ENCODE measurements at regions not wholly inside any gene's neighbourhood (a gene's known extent, or its start where the extent isn't known, plus 50 kb on each side); places are given as distances from the start of the nearest gene placed in this dataset.

DNA sequence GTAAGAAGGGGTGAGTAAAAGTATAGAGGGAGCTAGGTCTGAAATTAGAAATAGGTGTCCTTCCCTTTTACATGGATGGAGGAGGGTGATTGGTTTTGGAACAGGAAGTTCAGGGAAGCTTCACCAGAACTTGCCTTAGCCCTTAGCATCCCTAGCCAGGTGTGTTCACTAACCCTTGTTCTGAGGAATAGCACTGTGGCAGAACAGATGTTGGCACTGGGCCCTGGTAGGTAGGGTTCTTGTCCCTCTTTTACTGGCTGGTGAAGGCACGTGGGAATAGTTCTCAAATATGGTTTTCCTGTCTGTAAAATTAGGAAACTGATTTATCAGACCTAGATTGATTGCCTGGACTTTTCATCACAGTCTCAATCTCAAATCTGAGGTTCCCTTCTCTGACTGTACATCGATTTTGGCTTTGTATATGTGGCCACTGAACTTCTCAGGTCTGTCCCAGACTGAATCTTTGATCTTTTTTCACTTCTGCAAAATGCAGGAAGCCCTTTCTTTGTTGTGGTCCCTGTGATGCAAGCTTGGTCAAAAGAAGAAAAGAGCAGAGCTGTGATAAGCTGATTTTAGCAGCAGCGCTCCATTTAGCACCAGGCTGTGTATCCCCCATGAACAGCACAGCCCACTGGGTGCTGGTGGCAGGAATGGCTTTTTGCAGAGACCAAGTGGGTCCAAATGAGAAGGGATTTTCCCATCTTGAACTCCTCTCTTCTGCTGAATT is 86.2 kb upstream of the HTR2A start:
- TF ChIP-seq, protein P1, sequence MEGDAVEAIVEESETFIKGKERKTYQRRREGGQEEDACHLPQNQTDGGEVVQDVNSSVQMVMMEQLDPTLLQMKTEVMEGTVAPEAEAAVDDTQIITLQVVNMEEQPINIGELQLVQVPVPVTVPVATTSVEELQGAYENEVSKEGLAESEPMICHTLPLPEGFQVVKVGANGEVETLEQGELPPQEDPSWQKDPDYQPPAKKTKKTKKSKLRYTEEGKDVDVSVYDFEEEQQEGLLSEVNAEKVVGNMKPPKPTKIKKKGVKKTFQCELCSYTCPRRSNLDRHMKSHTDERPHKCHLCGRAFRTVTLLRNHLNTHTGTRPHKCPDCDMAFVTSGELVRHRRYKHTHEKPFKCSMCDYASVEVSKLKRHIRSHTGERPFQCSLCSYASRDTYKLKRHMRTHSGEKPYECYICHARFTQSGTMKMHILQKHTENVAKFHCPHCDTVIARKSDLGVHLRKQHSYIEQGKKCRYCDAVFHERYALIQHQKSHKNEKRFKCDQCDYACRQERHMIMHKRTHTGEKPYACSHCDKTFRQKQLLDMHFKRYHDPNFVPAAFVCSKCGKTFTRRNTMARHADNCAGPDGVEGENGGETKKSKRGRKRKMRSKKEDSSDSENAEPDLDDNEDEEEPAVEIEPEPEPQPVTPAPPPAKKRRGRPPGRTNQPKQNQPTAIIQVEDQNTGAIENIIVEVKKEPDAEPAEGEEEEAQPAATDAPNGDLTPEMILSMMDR (IDR thresholded peaks at IDR 0.05; ENCODE audit: insufficient read depth, low read length, poor library complexity, severe bottlenecking), result no peak
- H3K27me3 ChIP-seq (ENCODE audit: control insufficient read depth, insufficient read depth, low read length), result no peaks in the 10 kb centered on the region
- no peak for DNase-seq (ENCODE audit: low read depth)

GRCh38 chr13:46975173-46975572 is 78.3 kb upstream of the HTR2A start:
- Histone ChIP-seq H3K36me3 (ENCODE audit: control insufficient read depth, insufficient read depth, low read length) (no peaks in the 10 kb centered on the region), H3K27me3 (ENCODE audit: control insufficient read depth, insufficient read depth, low read length) (no peaks in the 10 kb centered on the region), H3K4me3 (ENCODE audit: low read depth, low read length) (no peak overlapping the region)
- TF ChIP-seq, protein P1 (IDR thresholded peaks at IDR 0.05; ENCODE audit: insufficient read depth, low read length, poor library complexity, severe bottlenecking), result no peak
- no peak for DNase-seq (ENCODE audit: low read depth)

More for the DNA sequence above, 86.2 kb upstream of the HTR2A start:
- no peak overlapping the region for H3K4me3 ChIP-seq (ENCODE audit: low read depth, low read length)
- no peaks in the 10 kb centered on the region for H3K36me3 ChIP-seq (ENCODE audit: control insufficient read depth, insufficient read depth, low read length)

- H3K4me3 ChIP-seq (ENCODE audit: low read depth, low read length), result no peak overlapping the region
- no peaks in the 10 kb centered on the region for H3K36me3 ChIP-seq (ENCODE audit: control insufficient read depth, insufficient read depth, low read length)
- DNase-seq (ENCODE audit: low read depth), result no peak
- TF ChIP-seq, protein P1 (IDR thresholded peaks at IDR 0.05; ENCODE audit: insufficient read depth, low read length, poor library complexity, severe bottlenecking), result no peak
- no peaks in the 10 kb centered on the region for H3K27me3 ChIP-seq (ENCODE audit: control insufficient read depth, insufficient read depth, low read length)
Measured at GRCh38 chr13:46968450-46968849, 71.6 kb upstream of the HTR2A start.

- Histone ChIP-seq H3K4me3 (ENCODE audit: low read depth, low read length) (no peak overlapping the region), H3K27me3 (ENCODE audit: control insufficient read depth, insufficient read depth, low read length) (no peaks in the 10 kb centered on the region), H3K36me3 (ENCODE audit: control insufficient read depth, insufficient read depth, low read length) (no peaks in the 10 kb centered on the region)
- no peak for DNase-seq (ENCODE audit: low read depth)
- TF ChIP-seq, protein P1 (IDR thresholded peaks at IDR 0.05; ENCODE audit: insufficient read depth, low read length, poor library complexity, severe bottlenecking), result no peak
Measured at GRCh38 chr13:46964789-46965527, 68.1 kb upstream of the HTR2A start.

DNA sequence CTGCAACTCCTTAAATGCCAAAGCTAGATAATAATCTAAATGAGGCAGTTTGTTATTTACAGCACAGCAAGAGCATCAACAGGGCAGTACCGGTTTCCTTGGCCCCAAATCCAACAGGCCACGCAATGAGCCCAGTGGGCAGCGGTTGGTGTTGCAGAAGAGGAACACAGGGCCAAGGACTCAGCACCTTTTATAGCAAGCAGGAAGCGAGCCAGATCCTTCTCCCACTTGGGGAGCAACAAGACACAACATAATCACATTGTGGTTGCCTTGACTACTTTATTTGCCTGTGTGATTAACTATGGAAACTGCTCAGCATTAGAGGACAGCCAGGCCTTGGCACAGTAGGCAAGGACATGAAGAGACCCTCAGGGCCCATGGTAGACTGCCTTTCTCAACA is 67.1 kb upstream of the HTR2A start:
- no peak for DNase-seq (ENCODE audit: low read depth)
- H3K4me3 ChIP-seq (ENCODE audit: low read depth, low read length), result no peak overlapping the region
- no peaks in the 10 kb centered on the region for H3K36me3 ChIP-seq (ENCODE audit: control insufficient read depth, insufficient read depth, low read length)
- TF ChIP-seq, protein P1 (IDR thresholded peaks at IDR 0.05; ENCODE audit: insufficient read depth, low read length, poor library complexity, severe bottlenecking), result no peak
- no peaks in the 10 kb centered on the region for H3K27me3 ChIP-seq (ENCODE audit: control insufficient read depth, insufficient read depth, low read length)

Data from kidney epithelial cell (primary cell).